ENCODE measurements at regions not wholly inside any gene's neighbourhood (a gene's known extent, or its start where the extent isn't known, plus 50 kb on each side); places are given as distances from the start of the nearest gene placed in this dataset.

GRCh38 chr11:28684011-28684586, 575.9 kb downstream of the METTL15 start:
- no peak for DNase-seq (ENCODE audit: low read depth)

GRCh38 chr11:28679795-28680468, 571.7 kb downstream of the METTL15 start:
- DNase-seq (ENCODE audit: low read depth): no peak

GRCh38 chr11:28677721-28678120, 569.5 kb downstream of the METTL15 start:
- no peak for DNase-seq (ENCODE audit: low read depth)

GRCh38 chr11:28675183-28675582, 567.0 kb downstream of the METTL15 start:
- no peak for DNase-seq (ENCODE audit: low read depth)

GRCh38 chr11:28674433-28675103, 566.4 kb downstream of the METTL15 start:
- DNase-seq (ENCODE audit: low read depth): no peak

GRCh38 chr11:28673691-28674432, 565.7 kb downstream of the METTL15 start:
- no peak for DNase-seq (ENCODE audit: low read depth)

GRCh38 chr11:28671274-28671673, 563.1 kb downstream of the METTL15 start:
- no peak for DNase-seq (ENCODE audit: low read depth)

- DNase-seq (ENCODE audit: low read depth): no peak
Observed at GRCh38 chr11:28666632-28667031, 558.4 kb downstream of the METTL15 start.

- DNase-seq (ENCODE audit: low read depth): no peak
Observed at GRCh38 chr11:28659716-28660348, 551.6 kb downstream of the METTL15 start.

GRCh38 chr11:28657378-28658030, 549.3 kb downstream of the METTL15 start:
- no peak for DNase-seq (ENCODE audit: low read depth)

GRCh38 chr11:28654191-28654590, 546.0 kb downstream of the METTL15 start:
- no peak for DNase-seq (ENCODE audit: low read depth)

GRCh38 chr11:28649922-28650321, 541.7 kb downstream of the METTL15 start:
- no peak for DNase-seq (ENCODE audit: low read depth)

GRCh38 chr11:28636566-28636965, 528.4 kb downstream of the METTL15 start:
- no peak for DNase-seq (ENCODE audit: low read depth)

- no peak for DNase-seq (ENCODE audit: low read depth)
Observed at GRCh38 chr11:28636033-28636432, 527.8 kb downstream of the METTL15 start.

- no peak for DNase-seq (ENCODE audit: low read depth)
Observed at GRCh38 chr11:28632338-28632737, 524.1 kb downstream of the METTL15 start.

- DNase-seq (ENCODE audit: low read depth): no peak
Observed at GRCh38 chr11:28631148-28631547, 523.0 kb downstream of the METTL15 start.

GRCh38 chr11:28629235-28629634, 521.0 kb downstream of the METTL15 start:
- no peak for DNase-seq (ENCODE audit: low read depth)

GRCh38 chr11:28628412-28628811, 520.2 kb downstream of the METTL15 start:
- DNase-seq (ENCODE audit: low read depth): no peak

GRCh38 chr11:28627690-28628255, 519.6 kb downstream of the METTL15 start:
- DNase-seq (ENCODE audit: low read depth): no peak

- DNase-seq (ENCODE audit: low read depth): no peak
Observed at GRCh38 chr11:28625532-28625931, 517.3 kb downstream of the METTL15 start.

GRCh38 chr11:28621753-28622152, 513.6 kb downstream of the METTL15 start:
- DNase-seq (ENCODE audit: low read depth): peak; percentile 75

Data from forelimb muscle (tissue), 1 donor.